H1 (cell line): ENCODE measurements at regions not wholly inside any gene's neighbourhood (a gene's known extent, or its start where the extent isn't known, plus 50 kb on each side); places are given as distances from the start of the nearest gene placed in this dataset.

ENCODE experiments used
- TF ChIP-seq, protein P1 (sequence below): fragments of 300-600 bp; sonication (generic); IDR thresholded peaks from 2 replicates; pipeline ENCODE4 v1.7.1; 2012; ENCODE audit warnings: low read length, moderate library complexity, mild to moderate bottlenecking, inconsistent platforms; ENCODE audit not compliant: insufficient replicate concordance

- TF ChIP-seq, protein P1, sequence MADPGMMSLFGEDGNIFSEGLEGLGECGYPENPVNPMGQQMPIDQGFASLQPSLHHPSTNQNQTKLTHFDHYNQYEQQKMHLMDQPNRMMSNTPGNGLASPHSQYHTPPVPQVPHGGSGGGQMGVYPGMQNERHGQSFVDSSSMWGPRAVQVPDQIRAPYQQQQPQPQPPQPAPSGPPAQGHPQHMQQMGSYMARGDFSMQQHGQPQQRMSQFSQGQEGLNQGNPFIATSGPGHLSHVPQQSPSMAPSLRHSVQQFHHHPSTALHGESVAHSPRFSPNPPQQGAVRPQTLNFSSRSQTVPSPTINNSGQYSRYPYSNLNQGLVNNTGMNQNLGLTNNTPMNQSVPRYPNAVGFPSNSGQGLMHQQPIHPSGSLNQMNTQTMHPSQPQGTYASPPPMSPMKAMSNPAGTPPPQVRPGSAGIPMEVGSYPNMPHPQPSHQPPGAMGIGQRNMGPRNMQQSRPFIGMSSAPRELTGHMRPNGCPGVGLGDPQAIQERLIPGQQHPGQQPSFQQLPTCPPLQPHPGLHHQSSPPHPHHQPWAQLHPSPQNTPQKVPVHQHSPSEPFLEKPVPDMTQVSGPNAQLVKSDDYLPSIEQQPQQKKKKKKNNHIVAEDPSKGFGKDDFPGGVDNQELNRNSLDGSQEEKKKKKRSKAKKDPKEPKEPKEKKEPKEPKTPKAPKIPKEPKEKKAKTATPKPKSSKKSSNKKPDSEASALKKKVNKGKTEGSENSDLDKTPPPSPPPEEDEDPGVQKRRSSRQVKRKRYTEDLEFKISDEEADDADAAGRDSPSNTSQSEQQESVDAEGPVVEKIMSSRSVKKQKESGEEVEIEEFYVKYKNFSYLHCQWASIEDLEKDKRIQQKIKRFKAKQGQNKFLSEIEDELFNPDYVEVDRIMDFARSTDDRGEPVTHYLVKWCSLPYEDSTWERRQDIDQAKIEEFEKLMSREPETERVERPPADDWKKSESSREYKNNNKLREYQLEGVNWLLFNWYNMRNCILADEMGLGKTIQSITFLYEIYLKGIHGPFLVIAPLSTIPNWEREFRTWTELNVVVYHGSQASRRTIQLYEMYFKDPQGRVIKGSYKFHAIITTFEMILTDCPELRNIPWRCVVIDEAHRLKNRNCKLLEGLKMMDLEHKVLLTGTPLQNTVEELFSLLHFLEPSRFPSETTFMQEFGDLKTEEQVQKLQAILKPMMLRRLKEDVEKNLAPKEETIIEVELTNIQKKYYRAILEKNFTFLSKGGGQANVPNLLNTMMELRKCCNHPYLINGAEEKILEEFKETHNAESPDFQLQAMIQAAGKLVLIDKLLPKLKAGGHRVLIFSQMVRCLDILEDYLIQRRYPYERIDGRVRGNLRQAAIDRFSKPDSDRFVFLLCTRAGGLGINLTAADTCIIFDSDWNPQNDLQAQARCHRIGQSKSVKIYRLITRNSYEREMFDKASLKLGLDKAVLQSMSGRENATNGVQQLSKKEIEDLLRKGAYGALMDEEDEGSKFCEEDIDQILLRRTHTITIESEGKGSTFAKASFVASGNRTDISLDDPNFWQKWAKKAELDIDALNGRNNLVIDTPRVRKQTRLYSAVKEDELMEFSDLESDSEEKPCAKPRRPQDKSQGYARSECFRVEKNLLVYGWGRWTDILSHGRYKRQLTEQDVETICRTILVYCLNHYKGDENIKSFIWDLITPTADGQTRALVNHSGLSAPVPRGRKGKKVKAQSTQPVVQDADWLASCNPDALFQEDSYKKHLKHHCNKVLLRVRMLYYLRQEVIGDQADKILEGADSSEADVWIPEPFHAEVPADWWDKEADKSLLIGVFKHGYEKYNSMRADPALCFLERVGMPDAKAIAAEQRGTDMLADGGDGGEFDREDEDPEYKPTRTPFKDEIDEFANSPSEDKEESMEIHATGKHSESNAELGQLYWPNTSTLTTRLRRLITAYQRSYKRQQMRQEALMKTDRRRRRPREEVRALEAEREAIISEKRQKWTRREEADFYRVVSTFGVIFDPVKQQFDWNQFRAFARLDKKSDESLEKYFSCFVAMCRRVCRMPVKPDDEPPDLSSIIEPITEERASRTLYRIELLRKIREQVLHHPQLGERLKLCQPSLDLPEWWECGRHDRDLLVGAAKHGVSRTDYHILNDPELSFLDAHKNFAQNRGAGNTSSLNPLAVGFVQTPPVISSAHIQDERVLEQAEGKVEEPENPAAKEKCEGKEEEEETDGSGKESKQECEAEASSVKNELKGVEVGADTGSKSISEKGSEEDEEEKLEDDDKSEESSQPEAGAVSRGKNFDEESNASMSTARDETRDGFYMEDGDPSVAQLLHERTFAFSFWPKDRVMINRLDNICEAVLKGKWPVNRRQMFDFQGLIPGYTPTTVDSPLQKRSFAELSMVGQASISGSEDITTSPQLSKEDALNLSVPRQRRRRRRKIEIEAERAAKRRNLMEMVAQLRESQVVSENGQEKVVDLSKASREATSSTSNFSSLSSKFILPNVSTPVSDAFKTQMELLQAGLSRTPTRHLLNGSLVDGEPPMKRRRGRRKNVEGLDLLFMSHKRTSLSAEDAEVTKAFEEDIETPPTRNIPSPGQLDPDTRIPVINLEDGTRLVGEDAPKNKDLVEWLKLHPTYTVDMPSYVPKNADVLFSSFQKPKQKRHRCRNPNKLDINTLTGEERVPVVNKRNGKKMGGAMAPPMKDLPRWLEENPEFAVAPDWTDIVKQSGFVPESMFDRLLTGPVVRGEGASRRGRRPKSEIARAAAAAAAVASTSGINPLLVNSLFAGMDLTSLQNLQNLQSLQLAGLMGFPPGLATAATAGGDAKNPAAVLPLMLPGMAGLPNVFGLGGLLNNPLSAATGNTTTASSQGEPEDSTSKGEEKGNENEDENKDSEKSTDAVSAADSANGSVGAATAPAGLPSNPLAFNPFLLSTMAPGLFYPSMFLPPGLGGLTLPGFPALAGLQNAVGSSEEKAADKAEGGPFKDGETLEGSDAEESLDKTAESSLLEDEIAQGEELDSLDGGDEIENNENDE = no peak
These were observed 519.9 kb downstream of the C12orf50 start (continued) for GRCh38 chr12:87509237-87509820.
